K562 (cell line): ENCODE measurements at regions not wholly inside any gene's neighbourhood (a gene's known extent, or its start where the extent isn't known, plus 50 kb on each side); places are given as distances from the start of the nearest gene placed in this dataset.
A peak's percentile ranks its signal among the peaks of the same experiment; 100 is the strongest.

Experiments used
- BRF1 ChIP-seq: IDR thresholded peaks from 3 replicates; pipeline ENCODE4 v1.6.1; 2011; ENCODE audit warnings: borderline replicate concordance, mild to moderate bottlenecking; ENCODE audit not compliant: insufficient read length; ENCODE audit errors: extremely low read depth
- CBFA2T2 ChIP-seq: fragments of 450-650 bp; conservative IDR thresholded peaks from 2 replicates; pipeline ENCODE4 v1.6.1; 2017; ENCODE audit warnings: mild to moderate bottlenecking
- DACH1 ChIP-seq: fragments of 450-650 bp; IDR thresholded peaks from 2 replicates; pipeline ENCODE4 v1.6.1; 2018; ENCODE audit not compliant: partially characterized antibody
- EZH2 ChIP-seq: IDR thresholded peaks from 2 replicates; pipeline ENCODE4 v1.6.1; 2012; ENCODE audit warnings: low read depth, mild to moderate bottlenecking, inconsistent platforms, low read length, borderline replicate concordance
- KLF16 ChIP-seq: IDR thresholded peaks from 2 replicates; pipeline ENCODE4 v1.6.1; 2016; ENCODE audit warnings: antibody characterized with exemption
- L3MBTL2 ChIP-seq: fragments of 450-650 bp; IDR thresholded peaks from 2 replicates; pipeline ENCODE4 v1.6.1; 2016; ENCODE audit warnings: mild to moderate bottlenecking, moderate library complexity
- NBN ChIP-seq: fragments of 450-650 bp; IDR thresholded peaks from 2 replicates; pipeline ENCODE4 v1.6.1; 2016; ENCODE audit warnings: low read depth, mild to moderate bottlenecking
- NFXL1 ChIP-seq: fragments of 450-650 bp; formaldehyde crosslinking; IDR thresholded peaks from 2 replicates; pipeline ENCODE4 v1.4.0; 2021; ENCODE audit warnings: mild to moderate bottlenecking
- NR2C1 ChIP-seq, 2 experiments: fragments of 450-650 bp; IDR thresholded peaks; 2 replicates each; pipeline ENCODE4 v1.6.1; 2017; ENCODE audit warnings: mild to moderate bottlenecking in 2 of 2, antibody characterized with exemption in 1 of 2, inconsistent platforms in 1 of 2, missing compliant biosample characterization in 1 of 2, missing genetic modification characterization in 1 of 2
- TGIF2 ChIP-seq: sonication (generic); formaldehyde crosslinking; IDR thresholded peaks from 2 replicates; pipeline ENCODE4 v1.8.1; 2022; ENCODE audit warnings: mild to moderate bottlenecking, missing genetic modification reagents, moderate library complexity
- ZNF133 ChIP-seq: fragments of 250-450 bp; sonication (Bioruptor Pico); IDR thresholded peaks from 2 replicates; pipeline ENCODE4 v1.4.0; 2020; ENCODE audit warnings: mild to moderate bottlenecking
- TF ChIP-seq, protein P1 (sequence below): fragments of 250-450 bp; sonication (Bioruptor Pico); IDR thresholded peaks from 2 replicates; pipeline ENCODE4 v1.4.0; 2020; ENCODE audit warnings: mild to moderate bottlenecking, moderate library complexity
- TF ChIP-seq, protein P2 (sequence below), 2 experiments: fragments of 450-650 bp in 1 of 2; sonication (generic) in 1 of 2; formaldehyde crosslinking in 1 of 2; IDR thresholded peaks in 1 of 2; conservative IDR thresholded peaks in 1 of 2; 2 replicates each; pipeline versions ENCODE4 v1.6.1 to v1.8.1; 2016 to 2023; ENCODE audit warnings: mild to moderate bottlenecking in 2 of 2, moderate library complexity in 2 of 2, inconsistent platforms in 1 of 2, missing genetic modification reagents in 1 of 2
- TF ChIP-seq, protein P3 (sequence below): fragments of 450-650 bp; IDR thresholded peaks from 2 replicates; pipeline ENCODE4 v1.6.1; 2016
- TF ChIP-seq, protein P4 (sequence below): fragments of 250-450 bp; sonication (Bioruptor Pico); IDR thresholded peaks from 2 replicates; pipeline ENCODE4 v1.5.0; 2022; ENCODE audit warnings: mild to moderate bottlenecking
- TF ChIP-seq, protein P5 (sequence below): IDR thresholded peaks from 2 replicates; pipeline ENCODE4 v1.6.1; 2011; ENCODE audit not compliant: insufficient read length; ENCODE audit errors: extremely low read depth

DNA sequence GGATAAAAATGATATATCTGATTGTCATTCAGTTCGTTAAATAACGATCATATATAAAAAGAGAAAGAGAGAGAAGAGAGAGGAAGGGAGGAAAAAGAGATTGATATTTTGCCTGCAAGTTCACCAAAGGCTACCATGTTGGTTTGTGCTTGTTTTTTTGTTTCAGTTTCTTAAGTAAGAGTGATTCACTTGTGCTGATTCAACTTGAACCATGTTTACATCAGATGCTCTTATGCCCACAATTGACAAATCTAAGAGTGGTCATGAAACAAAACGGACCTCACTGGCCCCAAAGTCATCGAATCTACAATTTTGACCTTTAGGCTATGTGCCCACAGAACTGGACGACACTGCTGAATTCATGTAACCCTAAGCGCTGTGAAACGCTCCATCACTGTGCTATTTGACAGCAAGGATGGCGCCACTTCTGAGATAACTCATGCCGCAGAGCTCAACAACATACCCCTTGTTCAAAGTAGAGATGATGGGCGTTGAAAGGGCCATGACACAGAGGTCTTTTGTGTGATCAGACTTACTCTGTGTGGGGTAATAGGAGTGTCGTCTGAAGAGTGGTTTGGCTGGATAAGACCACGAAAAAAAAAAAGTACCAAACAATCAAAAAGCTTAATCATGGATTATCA, 481.4 kb downstream of the SETD4 start (continued):
- TF ChIP-seq, protein P1, sequence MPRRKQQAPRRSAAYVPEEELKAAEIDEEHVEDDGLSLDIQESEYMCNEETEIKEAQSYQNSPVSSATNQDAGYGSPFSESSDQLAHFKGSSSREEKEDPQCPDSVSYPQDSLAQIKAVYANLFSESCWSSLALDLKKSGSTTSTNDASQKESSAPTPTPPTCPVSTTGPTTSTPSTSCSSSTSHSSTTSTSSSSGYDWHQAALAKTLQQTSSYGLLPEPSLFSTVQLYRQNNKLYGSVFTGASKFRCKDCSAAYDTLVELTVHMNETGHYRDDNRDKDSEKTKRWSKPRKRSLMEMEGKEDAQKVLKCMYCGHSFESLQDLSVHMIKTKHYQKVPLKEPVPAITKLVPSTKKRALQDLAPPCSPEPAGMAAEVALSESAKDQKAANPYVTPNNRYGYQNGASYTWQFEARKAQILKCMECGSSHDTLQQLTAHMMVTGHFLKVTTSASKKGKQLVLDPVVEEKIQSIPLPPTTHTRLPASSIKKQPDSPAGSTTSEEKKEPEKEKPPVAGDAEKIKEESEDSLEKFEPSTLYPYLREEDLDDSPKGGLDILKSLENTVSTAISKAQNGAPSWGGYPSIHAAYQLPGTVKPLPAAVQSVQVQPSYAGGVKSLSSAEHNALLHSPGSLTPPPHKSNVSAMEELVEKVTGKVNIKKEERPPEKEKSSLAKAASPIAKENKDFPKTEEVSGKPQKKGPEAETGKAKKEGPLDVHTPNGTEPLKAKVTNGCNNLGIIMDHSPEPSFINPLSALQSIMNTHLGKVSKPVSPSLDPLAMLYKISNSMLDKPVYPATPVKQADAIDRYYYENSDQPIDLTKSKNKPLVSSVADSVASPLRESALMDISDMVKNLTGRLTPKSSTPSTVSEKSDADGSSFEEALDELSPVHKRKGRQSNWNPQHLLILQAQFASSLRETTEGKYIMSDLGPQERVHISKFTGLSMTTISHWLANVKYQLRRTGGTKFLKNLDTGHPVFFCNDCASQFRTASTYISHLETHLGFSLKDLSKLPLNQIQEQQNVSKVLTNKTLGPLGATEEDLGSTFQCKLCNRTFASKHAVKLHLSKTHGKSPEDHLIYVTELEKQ (CRISPR knock-in tag), result no peak
- no peak for TF ChIP-seq NR2C1 (IDR thresholded peaks at IDR 0.05)
- 0 out of 2 replicates have a peak, but pooled peaks have one; percentile 18 for TF ChIP-seq NR2C1 (tag; IDR thresholded peaks at IDR 0.05)
- no peak for TF ChIP-seq NBN
- TF ChIP-seq ZNF133, result no peak
- TF ChIP-seq EZH2, result no peak
- TF ChIP-seq, protein P2, sequence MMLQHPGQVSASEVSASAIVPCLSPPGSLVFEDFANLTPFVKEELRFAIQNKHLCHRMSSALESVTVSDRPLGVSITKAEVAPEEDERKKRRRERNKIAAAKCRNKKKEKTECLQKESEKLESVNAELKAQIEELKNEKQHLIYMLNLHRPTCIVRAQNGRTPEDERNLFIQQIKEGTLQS (IDR thresholded peaks at IDR 0.05), result peak; percentile 20; the same call in 1 of the 2 replicates
- TF ChIP-seq, protein P2 (CRISPR knock-in tag; conservative IDR thresholded peaks at IDR 0.05), result no peak
- TF ChIP-seq NFXL1 (CRISPR knock-in tag), result no peak
- TF ChIP-seq TGIF2 (CRISPR knock-in tag), result no peak
- TF ChIP-seq, protein P3, sequence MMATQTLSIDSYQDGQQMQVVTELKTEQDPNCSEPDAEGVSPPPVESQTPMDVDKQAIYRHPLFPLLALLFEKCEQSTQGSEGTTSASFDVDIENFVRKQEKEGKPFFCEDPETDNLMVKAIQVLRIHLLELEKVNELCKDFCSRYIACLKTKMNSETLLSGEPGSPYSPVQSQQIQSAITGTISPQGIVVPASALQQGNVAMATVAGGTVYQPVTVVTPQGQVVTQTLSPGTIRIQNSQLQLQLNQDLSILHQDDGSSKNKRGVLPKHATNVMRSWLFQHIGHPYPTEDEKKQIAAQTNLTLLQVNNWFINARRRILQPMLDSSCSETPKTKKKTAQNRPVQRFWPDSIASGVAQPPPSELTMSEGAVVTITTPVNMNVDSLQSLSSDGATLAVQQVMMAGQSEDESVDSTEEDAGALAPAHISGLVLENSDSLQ, result peak; percentile 21; the same call in 1 of the 2 replicates
- TF ChIP-seq, protein P4, sequence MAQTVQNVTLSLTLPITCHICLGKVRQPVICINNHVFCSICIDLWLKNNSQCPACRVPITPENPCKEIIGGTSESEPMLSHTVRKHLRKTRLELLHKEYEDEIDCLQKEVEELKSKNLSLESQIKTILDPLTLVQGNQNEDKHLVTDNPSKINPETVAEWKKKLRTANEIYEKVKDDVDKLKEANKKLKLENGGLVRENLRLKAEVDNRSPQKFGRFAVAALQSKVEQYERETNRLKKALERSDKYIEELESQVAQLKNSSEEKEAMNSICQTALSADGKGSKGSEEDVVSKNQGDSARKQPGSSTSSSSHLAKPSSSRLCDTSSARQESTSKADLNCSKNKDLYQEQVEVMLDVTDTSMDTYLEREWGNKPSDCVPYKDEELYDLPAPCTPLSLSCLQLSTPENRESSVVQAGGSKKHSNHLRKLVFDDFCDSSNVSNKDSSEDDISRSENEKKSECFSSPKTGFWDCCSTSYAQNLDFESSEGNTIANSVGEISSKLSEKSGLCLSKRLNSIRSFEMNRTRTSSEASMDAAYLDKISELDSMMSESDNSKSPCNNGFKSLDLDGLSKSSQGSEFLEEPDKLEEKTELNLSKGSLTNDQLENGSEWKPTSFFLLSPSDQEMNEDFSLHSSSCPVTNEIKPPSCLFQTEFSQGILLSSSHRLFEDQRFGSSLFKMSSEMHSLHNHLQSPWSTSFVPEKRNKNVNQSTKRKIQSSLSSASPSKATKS (CRISPR knock-in tag), result no peak
- TF ChIP-seq BRF1, result no peak
- no peak for TF ChIP-seq DACH1
- no peak for TF ChIP-seq KLF16
- TF ChIP-seq, protein P5, sequence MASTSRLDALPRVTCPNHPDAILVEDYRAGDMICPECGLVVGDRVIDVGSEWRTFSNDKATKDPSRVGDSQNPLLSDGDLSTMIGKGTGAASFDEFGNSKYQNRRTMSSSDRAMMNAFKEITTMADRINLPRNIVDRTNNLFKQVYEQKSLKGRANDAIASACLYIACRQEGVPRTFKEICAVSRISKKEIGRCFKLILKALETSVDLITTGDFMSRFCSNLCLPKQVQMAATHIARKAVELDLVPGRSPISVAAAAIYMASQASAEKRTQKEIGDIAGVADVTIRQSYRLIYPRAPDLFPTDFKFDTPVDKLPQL, result no peak
- peak; percentile 45; the same call in 1 of the 2 replicates for TF ChIP-seq L3MBTL2
- no peak for TF ChIP-seq CBFA2T2
